ENCODE measurements at regions not wholly inside any gene's neighbourhood (a gene's known extent, or its start where the extent isn't known, plus 50 kb on each side); places are given as distances from the start of the nearest gene placed in this dataset.

DNA sequence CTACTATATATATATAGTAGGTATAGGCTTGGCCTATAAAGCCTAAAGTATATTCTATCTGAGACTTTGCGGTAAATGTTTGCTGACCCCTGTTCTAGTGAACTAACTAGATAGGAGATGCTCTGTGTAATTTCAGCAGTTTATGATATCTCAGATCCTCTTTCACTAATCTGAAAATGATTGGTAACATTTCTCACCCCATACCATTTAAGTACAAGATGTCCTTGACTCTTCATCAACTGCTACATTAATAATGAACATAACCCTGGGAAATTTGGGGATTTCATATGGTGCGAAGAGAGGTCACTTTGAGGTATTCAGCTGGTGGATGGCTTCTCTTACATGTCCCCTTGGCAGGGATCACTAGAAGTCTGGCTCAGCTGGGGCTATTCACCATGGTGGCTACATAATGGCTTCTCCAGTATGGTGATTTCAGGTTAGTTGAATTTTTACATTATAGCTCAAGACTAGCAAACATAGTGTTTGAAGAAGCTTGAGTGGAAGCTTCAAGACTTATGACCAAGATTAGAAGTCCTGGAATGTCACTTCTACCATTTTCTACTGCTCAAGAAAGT, 103.6 kb upstream of the MYCBP2 start:
- Mint-ChIP-seq H3K4me1 (no peaks in the 10 kb centered on the region), H3K9me3 (no peaks in the 10 kb centered on the region), H3K27ac (no peak overlapping the region), H3K36me3 (no peaks in the 10 kb centered on the region), H3K27me3 (ENCODE audit: insufficient read depth, low read depth) (no peaks in the 10 kb centered on the region), H3K4me3 (no peak overlapping the region)
- DNase-seq (ENCODE audit: low spot score), result no peak
- Histone ChIP-seq H3K79me2 (ENCODE audit: low read depth) (no peaks in the 10 kb centered on the region), H3K9ac (no peak overlapping the region), H2AFZ (replicated peaks) (no peak overlapping the region), H3K27me3 (no peaks in the 10 kb centered on the region), H4K20me1 (ENCODE audit: low read depth) (no peaks in the 10 kb centered on the region), H3K36me3 (no peaks in the 10 kb centered on the region), H3K4me3 (no peak overlapping the region), H3K4me1 (no peaks in the 10 kb centered on the region), H3K9me3 (ENCODE audit: low read depth) (no peaks in the 10 kb centered on the region), H3K27ac (no peak overlapping the region), H3F3A (ENCODE audit: low read depth) (no peaks in the 10 kb centered on the region), H3K4me2 (no peak overlapping the region)
- TF ChIP-seq EZH2phosphoT487 (IDR thresholded peaks at IDR 0.05) (no peak), EZH2 (IDR thresholded peaks at IDR 0.05) (no peak), CTCF (IDR thresholded peaks at IDR 0.05) (no peak)

DNA sequence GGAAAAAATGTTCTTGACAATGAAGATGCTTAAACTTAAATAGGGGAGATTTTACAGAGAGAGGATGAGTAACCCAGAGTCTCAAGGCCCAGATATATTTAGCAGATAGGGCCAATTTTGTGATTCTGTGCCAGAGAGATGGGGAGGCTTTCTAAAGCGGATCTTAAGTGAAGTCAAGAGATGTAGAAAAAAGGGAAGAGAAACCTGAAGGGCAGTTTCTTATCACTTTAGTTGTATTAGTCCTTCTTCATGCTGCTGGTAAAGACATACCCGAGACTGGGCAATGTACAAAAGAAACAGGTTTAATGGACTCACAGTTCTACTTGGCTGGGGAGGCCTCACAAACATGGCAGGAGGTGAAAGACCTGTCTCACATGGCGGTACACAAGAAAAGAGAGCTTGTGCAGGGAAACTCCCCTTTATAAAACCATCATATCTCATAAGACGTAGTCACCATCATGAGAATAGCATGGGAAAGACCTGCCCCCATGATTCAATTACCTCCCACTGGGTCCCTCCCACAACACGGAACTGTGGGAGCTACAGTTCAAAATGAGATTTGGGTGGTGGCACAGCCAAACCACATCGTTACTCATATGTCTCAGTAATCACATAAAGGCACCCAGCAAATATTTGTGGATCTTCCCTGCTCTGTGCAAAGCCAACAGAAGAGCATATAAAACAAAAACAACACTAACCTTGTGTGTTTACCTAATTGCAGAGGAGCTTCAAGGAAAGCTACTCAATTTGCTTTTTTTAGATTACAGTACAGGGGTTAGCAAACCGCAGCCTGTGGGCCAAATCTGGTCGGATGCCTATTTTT, 102.6 kb upstream of the MYCBP2 start:
- H3K27ac ChIP-seq, result no peak overlapping the region
- no peaks in the 10 kb centered on the region for H3K4me1 Mint-ChIP-seq

GRCh38 chr13:77425705-77426104, 98.8 kb upstream of the MYCBP2 start:
- Histone ChIP-seq H3F3A (ENCODE audit: low read depth) (no peaks in the 10 kb centered on the region), H3K9me3 (ENCODE audit: low read depth) (no peaks in the 10 kb centered on the region), H3K4me1 (no peaks in the 10 kb centered on the region), H3K4me2 (no peak overlapping the region), H2AFZ (replicated peaks) (no peak overlapping the region), H3K9ac (no peak overlapping the region), H3K27ac (no peak overlapping the region), H4K20me1 (ENCODE audit: low read depth) (no peaks in the 10 kb centered on the region), H3K79me2 (ENCODE audit: low read depth) (no peaks in the 10 kb centered on the region), H3K27me3 (no peaks in the 10 kb centered on the region), H3K36me3 (no peaks in the 10 kb centered on the region), H3K4me3 (no peak overlapping the region)
- Mint-ChIP-seq H3K27me3 (ENCODE audit: insufficient read depth, low read depth) (no peaks in the 10 kb centered on the region), H3K4me1 (no peaks in the 10 kb centered on the region), H3K27ac (no peak overlapping the region), H3K4me3 (no peak overlapping the region), H3K36me3 (no peaks in the 10 kb centered on the region), H3K9me3 (no peaks in the 10 kb centered on the region)
- TF ChIP-seq CTCF (IDR thresholded peaks at IDR 0.05), result no peak
- TF ChIP-seq EZH2phosphoT487 (IDR thresholded peaks at IDR 0.05), result no peak
- TF ChIP-seq EZH2 (IDR thresholded peaks at IDR 0.05), result no peak
- no peak for DNase-seq (ENCODE audit: low spot score)

More for the DNA sequence above, 102.6 kb upstream of the MYCBP2 start:
- Histone ChIP-seq H3K9ac (no peak overlapping the region), H3K79me2 (ENCODE audit: low read depth) (no peaks in the 10 kb centered on the region), H3K4me1 (no peaks in the 10 kb centered on the region), H3F3A (ENCODE audit: low read depth) (no peaks in the 10 kb centered on the region), H3K9me3 (ENCODE audit: low read depth) (no peaks in the 10 kb centered on the region), H3K27me3 (no peaks in the 10 kb centered on the region), H3K4me2 (no peak overlapping the region), H4K20me1 (ENCODE audit: low read depth) (no peaks in the 10 kb centered on the region), H3K36me3 (no peaks in the 10 kb centered on the region), H2AFZ (replicated peaks) (no peak overlapping the region), H3K4me3 (no peak overlapping the region)
- no peak overlapping the region for H3K27ac Mint-ChIP-seq
- no peaks in the 10 kb centered on the region for H3K27me3 Mint-ChIP-seq (ENCODE audit: insufficient read depth, low read depth)
- H3K9me3 Mint-ChIP-seq, result no peaks in the 10 kb centered on the region
- TF ChIP-seq EZH2 (IDR thresholded peaks at IDR 0.05), result no peak
- no peak for TF ChIP-seq CTCF (IDR thresholded peaks at IDR 0.05)
- no peak for TF ChIP-seq EZH2phosphoT487 (IDR thresholded peaks at IDR 0.05)
- no peak for DNase-seq (ENCODE audit: low spot score)
- H3K36me3 Mint-ChIP-seq, result no peaks in the 10 kb centered on the region
- no peak overlapping the region for H3K4me3 Mint-ChIP-seq
